ENCODE measurements at regions not wholly inside any gene's neighbourhood (a gene's known extent, or its start where the extent isn't known, plus 50 kb on each side); places are given as distances from the start of the nearest gene placed in this dataset.

DNA sequence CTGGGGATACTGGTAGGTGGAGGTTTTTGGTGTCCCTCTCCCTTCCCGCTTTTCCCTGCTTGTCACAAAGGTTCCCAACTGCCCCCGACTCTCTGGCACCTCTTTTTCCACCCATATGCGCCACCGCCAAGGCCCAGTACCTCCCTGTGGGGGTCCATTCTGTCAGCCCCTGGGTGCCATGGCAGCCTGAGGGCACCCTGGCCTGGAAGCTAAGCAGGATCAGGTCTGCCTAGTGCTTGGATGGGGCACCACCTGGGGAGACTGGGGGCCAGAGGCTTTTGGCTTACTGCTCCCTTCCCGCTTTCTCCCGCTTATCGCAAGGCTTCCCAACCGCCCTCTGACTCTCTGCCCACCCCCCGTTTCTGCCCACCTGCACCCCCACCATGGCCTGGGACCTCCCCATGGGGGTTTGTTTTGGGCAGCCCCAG, 2286.4 kb downstream of the TP53TG3F start:
- TF ChIP-seq CTCF (IDR thresholded peaks at IDR 0.05; ENCODE audit: low read depth, low read length): no peak
- no peaks in the 10 kb centered on the region for H3K36me3 ChIP-seq
- no peak overlapping the region for H3K4me3 ChIP-seq (ENCODE audit: low read depth, low read length)
- no peaks in the 10 kb centered on the region for H3K9me3 ChIP-seq
- H3K4me1 ChIP-seq: no peaks in the 10 kb centered on the region
- no peaks in the 10 kb centered on the region for H3K27me3 ChIP-seq
- no peak for DNase-seq

DNA sequence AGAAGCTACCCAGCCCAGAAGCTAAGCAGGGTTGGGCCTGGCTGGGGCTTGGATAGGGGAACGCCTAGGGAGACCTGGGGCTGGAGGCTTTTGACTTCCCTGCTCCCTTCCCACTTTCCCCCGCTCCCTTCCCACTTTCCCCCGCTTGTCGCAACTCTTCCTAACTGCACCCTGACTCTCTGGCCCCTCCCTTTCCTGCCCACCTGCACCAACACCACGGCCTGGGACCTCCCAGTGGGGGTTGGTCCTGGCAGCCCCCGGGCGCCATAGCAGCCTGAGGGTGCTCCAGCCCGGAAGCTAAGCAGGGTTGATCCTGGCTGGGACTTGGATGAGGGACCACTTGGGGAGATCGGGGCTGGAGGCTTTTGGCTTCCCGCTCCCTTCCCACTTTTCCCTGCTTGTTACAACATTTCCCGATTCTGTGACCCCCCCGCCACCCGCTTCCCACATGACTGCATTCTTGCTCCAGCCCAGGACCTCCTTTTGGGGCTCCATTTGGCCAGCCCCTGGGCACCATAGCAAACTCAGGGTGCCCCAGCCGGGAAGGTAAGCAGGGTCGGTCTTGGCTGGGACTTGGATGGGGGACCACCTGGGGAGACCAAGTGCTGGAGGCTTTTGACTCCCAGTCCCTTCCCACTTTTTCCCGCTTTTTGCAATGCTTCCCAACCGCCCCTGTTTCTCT, 2287.0 kb downstream of the TP53TG3F start:
- Histone ChIP-seq H3K36me3 (no peaks in the 10 kb centered on the region), H3K4me3 (ENCODE audit: low read depth, low read length) (no peak overlapping the region), H3K4me1 (no peaks in the 10 kb centered on the region), H3K27me3 (no peaks in the 10 kb centered on the region), H3K9me3 (no peaks in the 10 kb centered on the region)
- TF ChIP-seq CTCF (IDR thresholded peaks at IDR 0.05; ENCODE audit: low read depth, low read length): no peak
- DNase-seq: no peak

DNA sequence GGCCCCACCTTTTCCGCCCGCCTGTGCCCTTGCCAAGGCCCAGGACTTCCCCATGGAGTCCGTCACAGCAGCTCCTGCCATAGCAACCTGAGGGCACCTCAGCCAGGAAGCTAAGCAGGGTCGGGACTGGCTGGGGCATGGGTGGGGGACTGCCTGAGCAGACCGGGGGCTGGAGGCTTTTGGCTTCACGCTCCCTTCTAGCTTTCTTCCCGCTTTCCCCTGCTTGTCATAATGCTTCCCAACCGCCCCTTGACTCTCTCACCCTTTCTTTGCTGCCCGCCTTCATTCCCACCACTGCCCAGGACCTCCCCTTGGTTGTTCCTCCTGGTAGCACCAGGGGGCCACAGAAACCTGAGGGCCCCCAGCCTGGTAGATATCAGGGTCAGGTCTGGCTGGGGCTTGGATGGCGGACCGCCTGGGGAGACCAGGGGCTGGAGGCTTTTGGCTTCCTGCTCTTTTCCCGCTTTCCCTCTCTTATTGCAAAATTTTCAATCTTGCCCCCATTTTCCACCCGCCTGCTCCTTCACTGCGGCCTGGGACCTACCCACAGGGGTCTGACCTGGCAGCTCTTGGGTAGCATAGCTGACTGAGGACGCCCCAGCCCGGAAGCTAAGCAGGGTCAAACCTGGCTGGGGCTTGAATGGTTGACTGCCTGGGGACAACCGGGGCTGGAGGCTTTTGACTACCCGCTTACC, 2287.7 kb downstream of the TP53TG3F start:
- no peak overlapping the region for H3K4me3 ChIP-seq (ENCODE audit: low read depth, low read length)
- H3K36me3 ChIP-seq: no peaks in the 10 kb centered on the region
- DNase-seq: no peak
- no peaks in the 10 kb centered on the region for H3K27me3 ChIP-seq
- H3K9me3 ChIP-seq: no peaks in the 10 kb centered on the region
- H3K4me1 ChIP-seq: no peaks in the 10 kb centered on the region
- no peak for TF ChIP-seq CTCF (IDR thresholded peaks at IDR 0.05; ENCODE audit: low read depth, low read length)

GRCh38 chr16:35747658-35748455, 2288.4 kb downstream of the TP53TG3F start:
- DNase-seq: no peak
- Histone ChIP-seq H3K27me3 (no peaks in the 10 kb centered on the region), H3K9me3 (no peaks in the 10 kb centered on the region; the same call in 1 of the 2 replicates), H3K36me3 (no peaks in the 10 kb centered on the region), H3K4me3 (ENCODE audit: low read depth, low read length) (no peak overlapping the region), H3K4me1 (no peaks in the 10 kb centered on the region)
- TF ChIP-seq CTCF (IDR thresholded peaks at IDR 0.05; ENCODE audit: low read depth, low read length): no peak

GRCh38 chr16:35748621-35749252, 2289.3 kb downstream of the TP53TG3F start:
- no peaks in the 10 kb centered on the region for H3K36me3 ChIP-seq
- H3K9me3 ChIP-seq: no peaks in the 10 kb centered on the region; the same call in 1 of the 2 replicates
- no peak for TF ChIP-seq CTCF (IDR thresholded peaks at IDR 0.05; ENCODE audit: low read depth, low read length)
- H3K4me3 ChIP-seq (ENCODE audit: low read depth, low read length): no peak overlapping the region
- no peaks in the 10 kb centered on the region for H3K27me3 ChIP-seq
- no peaks in the 10 kb centered on the region for H3K4me1 ChIP-seq
- DNase-seq: no peak
